HCT116 (cell line): ENCODE measurements at regions not wholly inside any gene's neighbourhood (a gene's known extent, or its start where the extent isn't known, plus 50 kb on each side); places are given as distances from the start of the nearest gene placed in this dataset.

Source experiments
- ATAC-seq: fragments of 200-7000 bp; cut with Tn5 transposase; 2 replicates; pipeline ENCODE4 v1.9.1; 2020; ENCODE audit warnings: mild to moderate bottlenecking, moderate library complexity
- BruUV-seq: library from RNA; stranded (reverse); fragments of 400-500 nt; replicated peaks from 2 replicates; lab custom pipeline; 2021; lab: Mats Ljungman, UMichigan
- CTCF ChIA-PET: fragments of 300-600 bp; sonication (Branson Sonifier 250); formaldehyde crosslinking; loops from one replicate; lab custom pipeline; 2021; ENCODE audit warnings: antibody characterized with exemption; lab: Charles Lee
- POLR2A ChIA-PET: fragments of 300-600, 350-600 bp; sonication (Branson Sonifier 250); formaldehyde crosslinking; loops from one replicate; lab custom pipeline; 2021; ENCODE audit warnings: antibody characterized with exemption; lab: Charles Lee
- RAD21 ChIA-PET, 2 experiments: fragments of 300-600 bp; sonication (Branson Sonifier 250); formaldehyde crosslinking; loops; one replicate each; lab custom pipeline; 2023; ENCODE audit warnings: low total read pairs in 2 of 2; ENCODE audit not compliant: uncharacterized antibody in 2 of 2, unreplicated experiment in 2 of 2, low non-redundant PET in 1 of 2; lab: Charles Lee
- DNase-seq: peaks from one replicate; pipeline ENCODE4 v3.0.0-alpha.2; 2010; ENCODE audit warnings: low read depth, low spot score
- H2AFZ ChIP-seq: fragments of 200-600 bp; shearing (Covaris generic), sonication (generic); 2 replicates; pipeline ENCODE4 v1.6.1; 2017; ENCODE audit warnings: low read depth, mixed run types, mixed read lengths, antibody characterized with exemption, low read length; ENCODE audit not compliant: poor library complexity, severe bottlenecking
- H3K27ac ChIP-seq: 2 replicates; pipeline ENCODE4 v1.5.1; 2012; ENCODE audit warnings: low read depth, low read length
- H3K27me3 ChIP-seq: fragments of 200-600 bp; sonication (generic); 2 replicates; pipeline ENCODE4 v1.6.1; 2016; ENCODE audit warnings: mixed run types, low read length, mixed read lengths; ENCODE audit not compliant: insufficient read depth
- H3K36me3 ChIP-seq, 2 experiments: fragments of 200-500 bp in 1 of 2; fragments of 200-600 bp in 1 of 2; sonication (Bioruptor generic) in 1 of 2; sonication (generic) in 1 of 2; 2 replicates each; pipeline versions ENCODE4 v1.5.1 to v1.6.1; 2014 to 2016; ENCODE audit warnings: low read length in 2 of 2, inconsistent platforms in 1 of 2, mixed read lengths in 1 of 2, mixed run types in 1 of 2; ENCODE audit not compliant: insufficient read depth in 2 of 2, control insufficient read depth in 1 of 2
- H3K4me1 ChIP-seq, 2 experiments: fragments of 200-600 bp in 1 of 2; sonication (generic) in 1 of 2; 2 replicates each; pipeline versions ENCODE4 v1.5.1 to v1.6.1; 2012 to 2017; ENCODE audit warnings: low read length in 2 of 2, inconsistent platforms in 1 of 2, mild to moderate bottlenecking in 1 of 2, mixed read lengths in 1 of 2, mixed run types in 1 of 2, moderate library complexity in 1 of 2; ENCODE audit not compliant: insufficient read depth in 2 of 2, control insufficient read depth in 1 of 2
- H3K4me2 ChIP-seq: fragments of 200-600 bp; sonication (generic); 2 replicates; pipeline ENCODE4 v1.6.1; 2017; ENCODE audit warnings: mixed run types, low read length, mixed read lengths
- H3K4me3 ChIP-seq, 2 experiments: fragments of 200-600 bp in 1 of 2; sonication (generic) in 1 of 2; replicated peaks in 1 of 2; 2 replicates each; pipeline ENCODE4 v1.5.1; 2011 to 2016; ENCODE audit warnings: low read length in 2 of 2, control low read depth in 1 of 2, low read depth in 1 of 2, mild to moderate bottlenecking in 1 of 2, mixed read lengths in 1 of 2, mixed run types in 1 of 2
- H3K79me2 ChIP-seq: fragments of 200-600 bp; sonication (generic); 2 replicates; pipeline ENCODE4 v1.6.1; 2017; ENCODE audit warnings: mild to moderate bottlenecking, mixed run types, low read length, moderate library complexity, mixed read lengths; ENCODE audit not compliant: insufficient read depth
- H3K9ac ChIP-seq: fragments of 200-600 bp; sonication (generic); 2 replicates; pipeline ENCODE4 v1.6.1; 2016; ENCODE audit warnings: low read length, mixed read lengths
- H3K9me2 ChIP-seq: fragments of 200-600 bp; sonication (generic), shearing (Covaris generic); 2 replicates; pipeline ENCODE4 v1.6.1; 2017; ENCODE audit warnings: mixed run types, mild to moderate bottlenecking, moderate library complexity; ENCODE audit not compliant: insufficient read depth
- H3K9me3 ChIP-seq, 2 experiments: fragments of 200-500 bp in 1 of 2; fragments of 200-600 bp in 1 of 2; sonication (Bioruptor generic) in 1 of 2; sonication (generic) in 1 of 2; 2 replicates each; pipeline ENCODE4 v1.6.1; 2014 to 2017; ENCODE audit warnings: low read length in 2 of 2, mixed read lengths in 2 of 2, inconsistent platforms in 1 of 2, low read depth in 1 of 2, mild to moderate bottlenecking in 1 of 2, mixed run types in 1 of 2, moderate library complexity in 1 of 2; ENCODE audit not compliant: control insufficient read depth in 1 of 2, insufficient read depth in 1 of 2
- H4K20me1 ChIP-seq: fragments of 200-600 bp; sonication (generic), shearing (Covaris generic); 2 replicates; pipeline ENCODE4 v1.6.1; 2017; ENCODE audit warnings: mixed run types, mild to moderate bottlenecking, moderate library complexity; ENCODE audit not compliant: insufficient read depth
- ATF3 ChIP-seq: IDR thresholded peaks from 2 replicates; pipeline ENCODE4 v1.6.1; 2012
- CBX3 ChIP-seq: IDR thresholded peaks from 2 replicates; pipeline ENCODE4 v1.6.1; 2012; ENCODE audit warnings: low read depth
- CEBPB ChIP-seq: IDR thresholded peaks from 2 replicates; pipeline ENCODE4 v1.6.1; 2012; ENCODE audit warnings: low read depth
- CTCF ChIP-seq, 3 experiments: fragments of 200-600 bp in 1 of 3; sonication (generic) in 1 of 3; IDR thresholded peaks in 2 of 3; conservative IDR thresholded peaks in 1 of 3; 2 replicates each; pipeline ENCODE4 v1.5.1; 2012 to 2017; ENCODE audit warnings: low read depth in 2 of 3, low read length in 2 of 3, antibody characterized with exemption in 1 of 3, borderline replicate concordance in 1 of 3, control low read depth in 1 of 3, mild to moderate bottlenecking in 1 of 3, mixed read lengths in 1 of 3, mixed run types in 1 of 3, moderate library complexity in 1 of 3; ENCODE audit not compliant: insufficient read depth in 1 of 3
- EGR1 ChIP-seq: IDR thresholded peaks from 2 replicates; pipeline ENCODE4 v1.6.1; 2012; ENCODE audit warnings: low read depth
- EZH2 ChIP-seq: fragments of 200-600 bp; sonication (generic); IDR thresholded peaks from 2 replicates; pipeline ENCODE4 v1.6.1; 2017; ENCODE audit warnings: antibody characterized with exemption, mixed run types
- EZH2phosphoT487 ChIP-seq: fragments of 200-600 bp; IDR thresholded peaks from 2 replicates; pipeline ENCODE4 v1.6.1; 2018; ENCODE audit warnings: antibody characterized with exemption, borderline replicate concordance
- RAD21 ChIP-seq: IDR thresholded peaks from 2 replicates; pipeline ENCODE4 v1.6.1; 2012; ENCODE audit warnings: low read depth, mild to moderate bottlenecking
- SIN3A ChIP-seq: IDR thresholded peaks from 2 replicates; pipeline ENCODE4 v1.6.1; 2012; ENCODE audit warnings: low read depth
- SRF ChIP-seq: IDR thresholded peaks from 2 replicates; pipeline ENCODE4 v1.6.1; 2012; ENCODE audit warnings: low read depth
- YY1 ChIP-seq: IDR thresholded peaks from 2 replicates; pipeline ENCODE4 v1.6.1; 2011; ENCODE audit warnings: low read length, low read depth, moderate library complexity, mild to moderate bottlenecking; ENCODE audit not compliant: insufficient replicate concordance; ENCODE audit errors: extremely low read depth
- ZBTB33 ChIP-seq: IDR thresholded peaks from 2 replicates; pipeline ENCODE4 v1.6.1; 2011; ENCODE audit warnings: mild to moderate bottlenecking, low read length, moderate library complexity; ENCODE audit not compliant: insufficient replicate concordance; ENCODE audit errors: extremely low read depth
- ZNF274 ChIP-seq: fragments of 200-500 bp; sonication (Bioruptor generic); IDR thresholded peaks from 2 replicates; pipeline ENCODE4 v1.6.1; 2014; ENCODE audit warnings: mild to moderate bottlenecking, low read depth, low read length, inconsistent platforms
- intact Hi-C: fragments of 100-400 bp; cut with micrococcal nuclease; formaldehyde crosslinking; loops from 2 replicates; pipeline ENCODE4 v1.10.0; 2022

- ChIA-PET POLR2A (no interaction called here), CTCF (no interaction called here), RAD21 (no interaction called here)
- Histone ChIP-seq H3K9me2 (no peaks in the 10 kb centered on the region), H3K79me2 (no peaks in the 10 kb centered on the region), H3K4me1 (no peaks in the 10 kb centered on the region), H3K4me2 (no peak overlapping the region), H3K27ac (no peak overlapping the region), H3K4me3 (no peak overlapping the region), H3K9ac (no peak overlapping the region), H4K20me1 (no peaks in the 10 kb centered on the region; the same call in 1 of the 2 replicates), H3K9me3 (peaks cover 5 to 19% of the 10 kb centered on the region in 2 experiments; a peak in 2 of 4 replicates), H3K36me3 (no peaks in the 10 kb centered on the region), H2AFZ (no peak overlapping the region), H3K27me3 (no peaks in the 10 kb centered on the region)
- no peak for ATAC-seq
- no peak for DNase-seq
- TF ChIP-seq EGR1 (no peak), ZNF274 (no peak)
- no TSS peak for BruUV-seq
- intact Hi-C loops = no loop called here
Observed at GRCh38 chr21:28554660-28555475, 437.8 kb downstream of the LTN1 start.

GRCh38 chr21:28550057-28550825, 442.4 kb downstream of the LTN1 start:
- BruUV-seq = no TSS peak
- H3K9ac ChIP-seq = no peak overlapping the region
- ChIA-PET RAD21 (no interaction called here), CTCF (no interaction called here), POLR2A (no interaction called here)
- no peaks in the 10 kb centered on the region for H3K4me1 ChIP-seq
- peaks cover 11 to 29% of the 10 kb centered on the region in 2 experiments; a peak in 2 of 4 replicates for H3K9me3 ChIP-seq
- H3K4me3 ChIP-seq = no peak overlapping the region
- H4K20me1 ChIP-seq = no peaks in the 10 kb centered on the region; the same call in 1 of the 2 replicates
- no peaks in the 10 kb centered on the region for H3K36me3 ChIP-seq
- no peaks in the 10 kb centered on the region for H3K9me2 ChIP-seq
- no peaks in the 10 kb centered on the region for H3K79me2 ChIP-seq
- TF ChIP-seq ZBTB33 (no peak), ATF3 (no peak), EZH2phosphoT487 (no peak), CEBPB (no peak), SIN3A (no peak), RAD21 (no peak), CTCF (IDR thresholded peaks at IDR 0.05 in 2 of 3, conservative IDR thresholded peaks at IDR 0.05 in 1 of 3; ENCODE audit: borderline replicate concordance in 1 of 3, insufficient read depth in 1 of 3, low read depth in 2 of 3, low read length in 2 of 3) (no peak), CBX3 (no peak), EZH2 (no peak), YY1 (no peak), SRF (no peak)
- H3K4me2 ChIP-seq = no peak overlapping the region
- intact Hi-C loops = no loop called here
- no peak for ATAC-seq
- no peak overlapping the region for H3K27ac ChIP-seq
- DNase-seq = no peak
- no peak overlapping the region for H2AFZ ChIP-seq
- H3K27me3 ChIP-seq = no peaks in the 10 kb centered on the region
